Panc1 (cell line): ENCODE measurements at regions not wholly inside any gene's neighbourhood (a gene's known extent, or its start where the extent isn't known, plus 50 kb on each side); places are given as distances from the start of the nearest gene placed in this dataset.

Experiments used
- ATAC-seq: fragments of 200-7000 bp; cut with Tn5 transposase; 2 replicates; pipeline ENCODE4 v1.9.1; 2020; ENCODE audit warnings: mild to moderate bottlenecking, moderate library complexity
- BruUV-seq: library from RNA; stranded (reverse); fragments of 400-500 nt; replicated peaks from 2 replicates; lab custom pipeline; 2021; lab: Mats Ljungman, UMichigan
- CTCF ChIA-PET: fragments of 300-600 bp; sonication (Branson Sonifier 250); formaldehyde crosslinking; loops from one replicate; lab custom pipeline; 2022; ENCODE audit warnings: antibody characterized with exemption; lab: Charles Lee
- POLR2A ChIA-PET: fragments of 300-600 bp; sonication (Branson Sonifier 250); formaldehyde crosslinking; loops from one replicate; lab custom pipeline; 2022; ENCODE audit warnings: antibody characterized with exemption; lab: Charles Lee
- DNase-seq: peaks from one replicate; pipeline ENCODE4 v3.0.0-alpha.2; 2010; ENCODE audit warnings: low read depth, low spot score
- H3K27ac ChIP-seq: 2 replicates; pipeline ENCODE4 v1.5.1; 2011; ENCODE audit warnings: mild to moderate bottlenecking, low read length, inconsistent platforms
- H3K27me3 ChIP-seq: fragments of 200-500 bp; sonication (Bioruptor generic); 2 replicates; pipeline ENCODE4 v1.6.0; 2014; ENCODE audit warnings: low read length, inconsistent platforms; ENCODE audit not compliant: control insufficient read depth, insufficient read depth
- H3K36me3 ChIP-seq: fragments of 200-500 bp; sonication (Bioruptor generic); 2 replicates; pipeline ENCODE4 v1.5.1; 2014; ENCODE audit warnings: inconsistent platforms, mild to moderate bottlenecking, low read length, moderate library complexity; ENCODE audit not compliant: control insufficient read depth, insufficient read depth
- H3K4me1 ChIP-seq: 2 replicates; pipeline ENCODE4 v1.5.1; 2011; ENCODE audit warnings: inconsistent platforms, mild to moderate bottlenecking, low read length, moderate library complexity; ENCODE audit not compliant: control insufficient read depth, insufficient read depth
- H3K4me3 ChIP-seq, 2 experiments: 2 replicates each; pipeline ENCODE4 v1.5.1; 2011 to 2012; ENCODE audit warnings: low read depth in 2 of 2, low read length in 2 of 2, mild to moderate bottlenecking in 2 of 2, inconsistent platforms in 1 of 2, moderate library complexity in 1 of 2
- H3K9me3 ChIP-seq: fragments of 200-500 bp; sonication (Bioruptor generic); 2 replicates; pipeline ENCODE4 v1.5.1; 2014; ENCODE audit warnings: low read depth, mild to moderate bottlenecking, inconsistent platforms, low read length, moderate library complexity; ENCODE audit not compliant: control insufficient read depth, insufficient read depth
- POLR2AphosphoS5 ChIP-seq: IDR thresholded peaks from 2 replicates; pipeline ENCODE4 v1.6.1; 2012; ENCODE audit warnings: mild to moderate bottlenecking, low read depth, low read length, moderate library complexity
- SIN3A ChIP-seq: IDR thresholded peaks from 2 replicates; pipeline ENCODE4 v1.6.1; 2012; ENCODE audit warnings: low read depth, mild to moderate bottlenecking, low read length, moderate library complexity, borderline replicate concordance; ENCODE audit not compliant: insufficient read depth
- TCF7L2 ChIP-seq: IDR thresholded peaks from 2 replicates; pipeline ENCODE4 v1.6.1; 2011; ENCODE audit warnings: mild to moderate bottlenecking, low read depth, low read length, inconsistent platforms
- in situ Hi-C: cut with HindIII; loops from 2 replicates; pipeline ENCODE4 v1.10.0; 2016; ENCODE audit warnings: low sequenced_read_pairs, low pct_unique_long_range_greater_than_20kb
- intact Hi-C: fragments of 100-400 bp; cut with micrococcal nuclease; formaldehyde crosslinking; loops from one replicate; pipeline ENCODE4 v1.10.0; 2022; ENCODE audit not compliant: unreplicated experiment
- TF ChIP-seq, protein P1 (sequence below): fragments of 450-650 bp; IDR thresholded peaks from 2 replicates; pipeline ENCODE4 v1.5.1; 2017; ENCODE audit warnings: mild to moderate bottlenecking
- TF ChIP-seq, protein P2 (sequence below), 2 experiments: IDR thresholded peaks; 2 replicates each; pipeline ENCODE4 v1.6.1; 2011 to 2012; ENCODE audit warnings: low read depth in 2 of 2, control low read depth in 1 of 2, low read length in 1 of 2, mild to moderate bottlenecking in 1 of 2, moderate library complexity in 1 of 2; ENCODE audit not compliant: insufficient read depth in 1 of 2

DNA sequence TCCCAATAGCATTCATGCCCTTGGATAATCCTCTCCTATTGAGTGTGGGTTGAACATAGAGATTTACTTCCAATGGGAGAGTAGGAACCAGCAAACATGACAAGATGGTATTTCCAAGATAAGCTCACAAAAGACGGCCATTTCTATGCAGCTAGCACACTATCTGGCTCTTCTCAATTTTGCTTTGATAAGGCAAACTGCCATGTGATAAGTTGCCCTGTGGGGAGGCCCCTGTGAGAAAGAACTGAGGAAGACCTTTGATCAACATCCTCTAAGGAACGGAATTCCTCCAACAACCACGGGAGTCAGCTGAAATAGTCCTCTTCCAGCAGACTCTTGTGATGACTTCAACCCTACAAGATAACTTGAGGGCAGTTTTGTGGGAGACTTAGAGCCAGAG is 211.9 kb upstream of the TRPM3 start:
- TF ChIP-seq POLR2AphosphoS5 (no peak), TCF7L2 (no peak), SIN3A (no peak)
- TF ChIP-seq, protein P1, sequence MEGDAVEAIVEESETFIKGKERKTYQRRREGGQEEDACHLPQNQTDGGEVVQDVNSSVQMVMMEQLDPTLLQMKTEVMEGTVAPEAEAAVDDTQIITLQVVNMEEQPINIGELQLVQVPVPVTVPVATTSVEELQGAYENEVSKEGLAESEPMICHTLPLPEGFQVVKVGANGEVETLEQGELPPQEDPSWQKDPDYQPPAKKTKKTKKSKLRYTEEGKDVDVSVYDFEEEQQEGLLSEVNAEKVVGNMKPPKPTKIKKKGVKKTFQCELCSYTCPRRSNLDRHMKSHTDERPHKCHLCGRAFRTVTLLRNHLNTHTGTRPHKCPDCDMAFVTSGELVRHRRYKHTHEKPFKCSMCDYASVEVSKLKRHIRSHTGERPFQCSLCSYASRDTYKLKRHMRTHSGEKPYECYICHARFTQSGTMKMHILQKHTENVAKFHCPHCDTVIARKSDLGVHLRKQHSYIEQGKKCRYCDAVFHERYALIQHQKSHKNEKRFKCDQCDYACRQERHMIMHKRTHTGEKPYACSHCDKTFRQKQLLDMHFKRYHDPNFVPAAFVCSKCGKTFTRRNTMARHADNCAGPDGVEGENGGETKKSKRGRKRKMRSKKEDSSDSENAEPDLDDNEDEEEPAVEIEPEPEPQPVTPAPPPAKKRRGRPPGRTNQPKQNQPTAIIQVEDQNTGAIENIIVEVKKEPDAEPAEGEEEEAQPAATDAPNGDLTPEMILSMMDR, result no peak
- TF ChIP-seq, protein P2, sequence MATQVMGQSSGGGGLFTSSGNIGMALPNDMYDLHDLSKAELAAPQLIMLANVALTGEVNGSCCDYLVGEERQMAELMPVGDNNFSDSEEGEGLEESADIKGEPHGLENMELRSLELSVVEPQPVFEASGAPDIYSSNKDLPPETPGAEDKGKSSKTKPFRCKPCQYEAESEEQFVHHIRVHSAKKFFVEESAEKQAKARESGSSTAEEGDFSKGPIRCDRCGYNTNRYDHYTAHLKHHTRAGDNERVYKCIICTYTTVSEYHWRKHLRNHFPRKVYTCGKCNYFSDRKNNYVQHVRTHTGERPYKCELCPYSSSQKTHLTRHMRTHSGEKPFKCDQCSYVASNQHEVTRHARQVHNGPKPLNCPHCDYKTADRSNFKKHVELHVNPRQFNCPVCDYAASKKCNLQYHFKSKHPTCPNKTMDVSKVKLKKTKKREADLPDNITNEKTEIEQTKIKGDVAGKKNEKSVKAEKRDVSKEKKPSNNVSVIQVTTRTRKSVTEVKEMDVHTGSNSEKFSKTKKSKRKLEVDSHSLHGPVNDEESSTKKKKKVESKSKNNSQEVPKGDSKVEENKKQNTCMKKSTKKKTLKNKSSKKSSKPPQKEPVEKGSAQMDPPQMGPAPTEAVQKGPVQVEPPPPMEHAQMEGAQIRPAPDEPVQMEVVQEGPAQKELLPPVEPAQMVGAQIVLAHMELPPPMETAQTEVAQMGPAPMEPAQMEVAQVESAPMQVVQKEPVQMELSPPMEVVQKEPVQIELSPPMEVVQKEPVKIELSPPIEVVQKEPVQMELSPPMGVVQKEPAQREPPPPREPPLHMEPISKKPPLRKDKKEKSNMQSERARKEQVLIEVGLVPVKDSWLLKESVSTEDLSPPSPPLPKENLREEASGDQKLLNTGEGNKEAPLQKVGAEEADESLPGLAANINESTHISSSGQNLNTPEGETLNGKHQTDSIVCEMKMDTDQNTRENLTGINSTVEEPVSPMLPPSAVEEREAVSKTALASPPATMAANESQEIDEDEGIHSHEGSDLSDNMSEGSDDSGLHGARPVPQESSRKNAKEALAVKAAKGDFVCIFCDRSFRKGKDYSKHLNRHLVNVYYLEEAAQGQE (IDR thresholded peaks at IDR 0.05; ENCODE audit: insufficient read depth in 1 of 2, low read depth in 2 of 2, low read length in 1 of 2), result no peak
- no TSS peak for BruUV-seq
- Histone ChIP-seq H3K36me3 (no peaks in the 10 kb centered on the region), H3K27ac (no peak overlapping the region), H3K27me3 (no peaks in the 10 kb centered on the region), H3K4me1 (no peaks in the 10 kb centered on the region), H3K9me3 (no peaks in the 10 kb centered on the region), H3K4me3 (no peak overlapping the region)
- ChIA-PET POLR2A (no interaction called here), CTCF (no interaction called here)
- intact Hi-C loops (no loop called here), in situ Hi-C loops (no loop called here)
- DNase-seq, result no peak
- no peak for ATAC-seq

DNA sequence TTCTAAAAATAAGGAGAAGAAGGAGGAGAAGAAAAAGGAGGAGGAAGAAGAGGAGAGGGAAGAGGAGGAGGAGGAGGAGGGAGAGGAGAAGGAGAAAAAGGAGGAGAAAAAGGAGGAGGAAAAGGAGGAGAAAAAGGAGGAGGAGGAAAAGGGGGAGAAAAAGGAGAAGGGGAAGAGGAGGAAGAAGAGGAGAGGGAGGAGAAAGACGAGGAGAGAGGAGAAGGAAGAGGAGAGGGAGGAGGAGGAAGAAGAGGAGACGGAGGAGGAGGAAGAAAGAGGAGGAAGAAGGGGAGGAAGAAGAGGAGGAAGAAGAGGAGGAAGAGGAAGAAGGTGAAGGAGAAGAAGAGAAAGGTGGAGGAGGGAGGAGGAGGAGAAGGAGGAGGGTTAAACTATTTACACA is 210.2 kb upstream of the TRPM3 start:
- ChIA-PET CTCF (no interaction called here), POLR2A (no interaction called here)
- ATAC-seq (no peak), DNase-seq (no peak)
- no peaks in the 10 kb centered on the region for H3K36me3 ChIP-seq
- H3K27ac ChIP-seq, result no peak overlapping the region
- H3K27me3 ChIP-seq, result no peaks in the 10 kb centered on the region
- TF ChIP-seq POLR2AphosphoS5 (no peak), TCF7L2 (no peak), SIN3A (no peak)
- TF ChIP-seq, protein P2 (IDR thresholded peaks at IDR 0.05; ENCODE audit: insufficient read depth in 1 of 2, low read depth in 2 of 2, low read length in 1 of 2), result no peak
- TF ChIP-seq, protein P1, result no peak
- intact Hi-C loops, result no loop called here
- no peaks in the 10 kb centered on the region for H3K4me1 ChIP-seq
- BruUV-seq, result no TSS peak
- no peaks in the 10 kb centered on the region for H3K9me3 ChIP-seq
- in situ Hi-C loops, result no loop called here
- no peak overlapping the region for H3K4me3 ChIP-seq
